DOHH2 (cell line): ENCODE measurements at regions not wholly inside any gene's neighbourhood (a gene's known extent, or its start where the extent isn't known, plus 50 kb on each side); places are given as distances from the start of the nearest gene placed in this dataset.

ENCODE experiments used
- CTCF ChIP-seq: fragments of 200-600 bp; sonication (generic); IDR thresholded peaks from one replicate; pipeline ENCODE4 v1.5.1; 2014; ENCODE audit warnings: antibody characterized with exemption, mild to moderate bottlenecking, low read depth, low read length; ENCODE audit not compliant: poor library complexity, severe bottlenecking
- EZH2phosphoT487 ChIP-seq: fragments of 200-600 bp; sonication (generic); IDR thresholded peaks from 2 replicates; pipeline ENCODE4 v1.6.1; 2017; ENCODE audit warnings: borderline replicate concordance, mild to moderate bottlenecking, antibody characterized with exemption, low read length, moderate library complexity, mixed read lengths

DNA sequence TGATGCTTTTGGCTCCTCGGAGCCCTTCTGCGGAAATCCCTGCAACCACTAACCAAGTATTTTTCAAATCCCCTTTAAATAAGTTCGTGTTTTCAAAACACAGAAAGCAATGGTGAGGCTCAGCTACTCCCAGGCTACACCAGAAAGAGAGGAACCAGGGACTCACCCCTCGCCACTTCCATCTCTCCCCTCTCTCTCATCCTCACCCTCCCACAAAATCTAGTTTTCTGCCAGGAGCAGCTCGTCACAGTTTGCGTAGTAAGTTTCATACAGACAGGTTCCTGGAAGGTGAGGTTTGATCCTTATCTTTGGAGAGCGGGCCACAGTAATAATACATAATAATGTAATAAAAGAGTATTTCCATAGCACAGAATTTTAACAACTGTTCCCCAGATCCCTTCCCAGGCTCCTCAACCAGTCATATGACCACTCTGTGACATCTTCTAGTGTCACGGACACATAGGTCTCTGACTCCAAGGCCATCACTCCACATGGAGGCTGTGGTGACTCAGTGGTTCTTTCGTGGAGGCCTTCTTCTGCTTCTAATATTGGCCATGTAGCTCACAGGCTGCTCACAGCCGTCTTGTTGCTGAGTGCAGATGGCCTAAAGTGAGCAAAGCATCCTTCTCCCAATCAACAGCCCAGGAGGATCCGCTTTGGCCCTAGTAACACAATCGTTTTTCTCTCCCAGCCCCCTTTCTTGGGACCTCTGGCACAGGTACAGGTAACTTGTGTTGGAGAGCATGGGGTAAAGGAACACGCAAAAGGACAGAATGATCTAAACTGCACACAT, 295.7 kb downstream of the CDC5L start:
- TF ChIP-seq CTCF = no peak
- no peak for TF ChIP-seq EZH2phosphoT487
